ENCODE measurements at regions not wholly inside any gene's neighbourhood (a gene's known extent, or its start where the extent isn't known, plus 50 kb on each side); places are given as distances from the start of the nearest gene placed in this dataset.

GRCh38 chr10:108592956-108593355 lies 1330.4 kb downstream of the XPNPEP1 start:
- in situ Hi-C loops (cut with HindIII; ENCODE audit: low pct_unique_long_range_greater_than_20kb, low sequenced_read_pairs), result no loop called here
- Histone ChIP-seq H3K36me3 (ENCODE audit: control insufficient read depth, insufficient read depth, low read length) (no peaks in the 10 kb centered on the region), H3K4me3 (ENCODE audit: low read depth in 2 of 2, low read length in 2 of 2) (no peak overlapping the region), H3K9me3 (ENCODE audit: control insufficient read depth, insufficient read depth, low read depth, low read length) (no peaks in the 10 kb centered on the region), H3K27ac (ENCODE audit: low read length) (no peak overlapping the region), H3K27me3 (ENCODE audit: control insufficient read depth, insufficient read depth, low read length) (no peaks in the 10 kb centered on the region), H3K4me1 (ENCODE audit: control insufficient read depth, insufficient read depth, low read length) (no peaks in the 10 kb centered on the region)
- no peak for TF ChIP-seq POLR2AphosphoS5 (IDR thresholded peaks at IDR 0.05; ENCODE audit: low read depth, low read length)
- no peak for TF ChIP-seq SIN3A (IDR thresholded peaks at IDR 0.05; ENCODE audit: borderline replicate concordance, insufficient read depth, low read depth, low read length)
- no TSS peak for BruUV-seq (replicated peaks)
- CTCF ChIA-PET, result no interaction called here
- POLR2A ChIA-PET, result no interaction called here
- DNase-seq (ENCODE audit: low read depth, low spot score) (no peak), ATAC-seq (no peak)
- intact Hi-C loops (cut with micrococcal nuclease; ENCODE audit: unreplicated experiment), result no loop called here

GRCh38 chr10:108591417-108591816 lies 1331.9 kb downstream of the XPNPEP1 start:
- H3K9me3 ChIP-seq (ENCODE audit: control insufficient read depth, insufficient read depth, low read depth, low read length), result no peaks in the 10 kb centered on the region
- no peaks in the 10 kb centered on the region for H3K36me3 ChIP-seq (ENCODE audit: control insufficient read depth, insufficient read depth, low read length)
- H3K4me3 ChIP-seq (ENCODE audit: low read depth in 2 of 2, low read length in 2 of 2), result no peak overlapping the region
- no peaks in the 10 kb centered on the region for H3K4me1 ChIP-seq (ENCODE audit: control insufficient read depth, insufficient read depth, low read length)
- H3K27ac ChIP-seq (ENCODE audit: low read length), result no peak overlapping the region
- intact Hi-C loops (cut with micrococcal nuclease; ENCODE audit: unreplicated experiment), result no loop called here
- ChIA-PET POLR2A (no interaction called here), CTCF (no interaction called here)
- no peak for DNase-seq (ENCODE audit: low read depth, low spot score)
- no peaks in the 10 kb centered on the region for H3K27me3 ChIP-seq (ENCODE audit: control insufficient read depth, insufficient read depth, low read length)
- in situ Hi-C loops (cut with HindIII; ENCODE audit: low pct_unique_long_range_greater_than_20kb, low sequenced_read_pairs), result no loop called here
- TF ChIP-seq POLR2AphosphoS5 (IDR thresholded peaks at IDR 0.05; ENCODE audit: low read depth, low read length), result no peak
- no peak for TF ChIP-seq REST (IDR thresholded peaks at IDR 0.05; ENCODE audit: insufficient read depth in 1 of 2, low read depth in 2 of 2, low read length in 1 of 2)
- no peak for TF ChIP-seq TCF7L2 (IDR thresholded peaks at IDR 0.05; ENCODE audit: low read depth, low read length)
- TF ChIP-seq CTCF (IDR thresholded peaks at IDR 0.05), result no peak
- TF ChIP-seq SIN3A (IDR thresholded peaks at IDR 0.05; ENCODE audit: borderline replicate concordance, insufficient read depth, low read depth, low read length), result no peak
- BruUV-seq (replicated peaks), result no TSS peak
- ATAC-seq, result no peak

GRCh38 chr10:108586424-108586823 lies 1336.9 kb downstream of the XPNPEP1 start:
- BruUV-seq (replicated peaks), result no TSS peak
- POLR2A ChIA-PET, result no interaction called here
- Histone ChIP-seq H3K4me3 (ENCODE audit: low read depth in 2 of 2, low read length in 2 of 2) (no peak overlapping the region), H3K27me3 (ENCODE audit: control insufficient read depth, insufficient read depth, low read length) (no peaks in the 10 kb centered on the region), H3K27ac (ENCODE audit: low read length) (no peak overlapping the region), H3K4me1 (ENCODE audit: control insufficient read depth, insufficient read depth, low read length) (no peaks in the 10 kb centered on the region), H3K9me3 (ENCODE audit: control insufficient read depth, insufficient read depth, low read depth, low read length) (no peaks in the 10 kb centered on the region), H3K36me3 (ENCODE audit: control insufficient read depth, insufficient read depth, low read length) (no peaks in the 10 kb centered on the region)
- no peak for ATAC-seq
- intact Hi-C loops (cut with micrococcal nuclease; ENCODE audit: unreplicated experiment), result no loop called here
- TF ChIP-seq CTCF (IDR thresholded peaks at IDR 0.05), result no peak
- no peak for TF ChIP-seq POLR2AphosphoS5 (IDR thresholded peaks at IDR 0.05; ENCODE audit: low read depth, low read length)
- no peak for TF ChIP-seq REST (IDR thresholded peaks at IDR 0.05; ENCODE audit: insufficient read depth in 1 of 2, low read depth in 2 of 2, low read length in 1 of 2)
- no peak for TF ChIP-seq TCF7L2 (IDR thresholded peaks at IDR 0.05; ENCODE audit: low read depth, low read length)
- no peak for TF ChIP-seq SIN3A (IDR thresholded peaks at IDR 0.05; ENCODE audit: borderline replicate concordance, insufficient read depth, low read depth, low read length)
- in situ Hi-C loops (cut with HindIII; ENCODE audit: low pct_unique_long_range_greater_than_20kb, low sequenced_read_pairs), result no loop called here
- CTCF ChIA-PET, result no interaction called here
- DNase-seq (ENCODE audit: low read depth, low spot score), result no peak

Measured in Panc1 (cell line).